Ascending aorta (tissue), 2 donors: ENCODE measurements at regions not wholly inside any gene's neighbourhood (a gene's known extent, or its start where the extent isn't known, plus 50 kb on each side); places are given as distances from the start of the nearest gene placed in this dataset.

Source experiments
- DNase-seq, 2 donors: peaks; one replicate each; pipeline ENCODE4 v3.0.0-alpha.2; 2019; ENCODE audit warnings: low spot score in 2 of 2
- H3K27ac ChIP-seq, 2 donors: fragments of 200-600 bp; sonication (generic); one replicate each; pipeline ENCODE4 v1.5.1; 2016 to 2017; ENCODE audit warnings: mild to moderate bottlenecking in 1 of 2
- H3K27me3 ChIP-seq: fragments of 200-600 bp; sonication (generic); one replicate; pipeline ENCODE4 v1.5.1; 2017
- H3K36me3 ChIP-seq, 2 donors: fragments of 200-600 bp; sonication (generic); one replicate each; pipeline ENCODE4 v1.5.1; 2016
- H3K4me1 ChIP-seq, 2 donors: fragments of 200-600 bp; sonication (generic); one replicate each; pipeline ENCODE4 v1.5.1; 2016 to 2017; ENCODE audit warnings: mild to moderate bottlenecking in 1 of 2
- H3K4me3 ChIP-seq, 2 donors: fragments of 200-600 bp; sonication (generic); one replicate each; pipeline ENCODE4 v1.5.1; 2016 to 2017; ENCODE audit warnings: mild to moderate bottlenecking in 1 of 2
- H3K9me3 ChIP-seq, 2 donors: fragments of 200-600 bp; sonication (generic); one replicate each; pipeline ENCODE4 v1.5.1; 2016
- intact Hi-C: fragments of 100-400 bp; cut with DNase I; formaldehyde crosslinking; loops from one replicate; pipeline ENCODE4 v1.15.1; 2023
- TF ChIP-seq, protein P1 (sequence below), 3 experiments: fragments of 200-600 bp in 2 of 3; fragments of 450-650 bp in 1 of 3; sonication (generic) in 2 of 3; IDR thresholded peaks; one replicate each; pipeline ENCODE4 v1.5.1; 2016 to 2019; ENCODE audit warnings: antibody characterized with exemption in 3 of 3, mild to moderate bottlenecking in 1 of 3, moderate library complexity in 1 of 3

DNA sequence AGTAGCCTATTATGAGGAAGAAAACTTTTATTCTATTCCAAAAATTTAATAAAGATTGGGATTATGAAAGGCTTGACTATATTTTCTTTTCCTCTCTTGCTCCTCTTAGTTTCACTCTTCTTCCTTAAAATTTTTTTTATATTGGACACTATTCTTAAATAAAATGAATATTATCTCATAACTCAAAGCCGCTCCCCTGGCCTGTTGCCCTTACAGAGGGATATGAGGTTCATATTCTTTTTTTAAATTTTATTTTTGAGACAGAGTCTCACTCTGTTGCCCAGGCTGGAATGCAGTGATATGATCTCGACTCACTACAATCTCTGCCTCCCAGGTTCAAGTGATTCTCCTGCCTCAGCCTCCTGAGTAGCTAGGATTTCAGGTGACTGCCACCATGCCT lies 106.8 kb upstream of the MPDZ start:
- TF ChIP-seq, protein P1, sequence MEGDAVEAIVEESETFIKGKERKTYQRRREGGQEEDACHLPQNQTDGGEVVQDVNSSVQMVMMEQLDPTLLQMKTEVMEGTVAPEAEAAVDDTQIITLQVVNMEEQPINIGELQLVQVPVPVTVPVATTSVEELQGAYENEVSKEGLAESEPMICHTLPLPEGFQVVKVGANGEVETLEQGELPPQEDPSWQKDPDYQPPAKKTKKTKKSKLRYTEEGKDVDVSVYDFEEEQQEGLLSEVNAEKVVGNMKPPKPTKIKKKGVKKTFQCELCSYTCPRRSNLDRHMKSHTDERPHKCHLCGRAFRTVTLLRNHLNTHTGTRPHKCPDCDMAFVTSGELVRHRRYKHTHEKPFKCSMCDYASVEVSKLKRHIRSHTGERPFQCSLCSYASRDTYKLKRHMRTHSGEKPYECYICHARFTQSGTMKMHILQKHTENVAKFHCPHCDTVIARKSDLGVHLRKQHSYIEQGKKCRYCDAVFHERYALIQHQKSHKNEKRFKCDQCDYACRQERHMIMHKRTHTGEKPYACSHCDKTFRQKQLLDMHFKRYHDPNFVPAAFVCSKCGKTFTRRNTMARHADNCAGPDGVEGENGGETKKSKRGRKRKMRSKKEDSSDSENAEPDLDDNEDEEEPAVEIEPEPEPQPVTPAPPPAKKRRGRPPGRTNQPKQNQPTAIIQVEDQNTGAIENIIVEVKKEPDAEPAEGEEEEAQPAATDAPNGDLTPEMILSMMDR (IDR thresholded peaks at IDR 0.05) = no peak
- H3K9me3 ChIP-seq = peaks cover 0 to 10% of the 10 kb centered on the region in 2 donors
- H3K4me1 ChIP-seq = peaks cover 0 to 5% of the 10 kb centered on the region in 2 donors
- H3K27me3 ChIP-seq = no peaks in the 10 kb centered on the region
- H3K27ac ChIP-seq = peak overlapping the region; percentile 38 to 63
- DNase-seq = no peak
- no peak overlapping the region for H3K4me3 ChIP-seq
- no peaks in the 10 kb centered on the region for H3K36me3 ChIP-seq
- intact Hi-C loops = no loop called here

DNA sequence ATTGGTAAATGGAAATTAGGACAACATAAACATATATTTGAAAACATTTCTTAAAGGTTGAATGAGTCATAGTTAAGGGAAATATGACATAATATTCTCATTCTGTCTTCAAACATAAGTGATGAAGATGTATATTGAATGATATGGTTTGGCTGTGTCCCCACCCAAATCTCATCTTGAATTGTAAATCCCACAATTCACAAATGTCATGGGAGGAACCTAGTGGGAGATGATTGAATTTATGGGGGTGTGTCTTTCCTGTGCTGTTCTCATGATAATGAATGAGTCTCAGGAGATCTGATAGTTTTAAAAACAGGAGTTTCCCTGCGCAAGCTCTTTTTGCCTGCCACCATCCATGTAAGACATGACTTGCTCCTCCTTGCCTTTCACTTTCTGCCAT lies 104.4 kb upstream of the MPDZ start:
- H3K4me1 ChIP-seq = peaks cover 0 to 5% of the 10 kb centered on the region in 2 donors
- DNase-seq = no peak
- no peaks in the 10 kb centered on the region for H3K36me3 ChIP-seq
- peaks cover 0 to 5% of the 10 kb centered on the region in 2 donors for H3K9me3 ChIP-seq
- H3K27me3 ChIP-seq = no peaks in the 10 kb centered on the region
- no peak overlapping the region for H3K4me3 ChIP-seq
- TF ChIP-seq, protein P1 (IDR thresholded peaks at IDR 0.05) = no peak
- no peak overlapping the region for H3K27ac ChIP-seq
- intact Hi-C loops = no loop called here

DNA sequence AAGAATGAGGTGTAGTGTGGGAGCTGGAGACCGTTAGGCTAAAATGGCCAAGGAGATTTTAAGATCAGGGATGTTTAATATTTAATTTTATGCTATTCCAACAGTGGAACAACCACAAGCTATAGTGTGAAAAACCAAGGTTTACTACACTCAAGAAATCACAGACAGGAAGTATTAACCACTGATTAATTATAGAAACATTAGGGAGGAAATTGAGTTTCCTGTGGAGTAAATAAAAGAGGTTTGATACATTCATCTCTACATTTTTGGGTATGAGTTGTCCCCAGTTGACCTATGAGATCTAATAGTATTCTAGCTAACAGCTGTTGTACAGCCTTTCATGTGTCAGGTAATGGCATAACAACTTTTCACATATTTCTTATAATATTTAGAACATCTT lies 103.7 kb upstream of the MPDZ start:
- TF ChIP-seq, protein P1 (IDR thresholded peaks at IDR 0.05) = no peak
- no peak for DNase-seq
- no peaks in the 10 kb centered on the region for H3K27me3 ChIP-seq
- peaks cover 0 to 5% of the 10 kb centered on the region in 2 donors for H3K9me3 ChIP-seq
- H3K27ac ChIP-seq = no peak overlapping the region
- no peaks in the 10 kb centered on the region for H3K36me3 ChIP-seq
- intact Hi-C loops = no loop called here
- H3K4me3 ChIP-seq = no peak overlapping the region
- H3K4me1 ChIP-seq = peaks cover 0 to 5% of the 10 kb centered on the region in 2 donors

- DNase-seq = no peak
- Histone ChIP-seq H3K4me1 (peaks cover 0 to 5% of the 10 kb centered on the region in 2 donors), H3K9me3 (peaks cover 0 to 5% of the 10 kb centered on the region in 2 donors), H3K4me3 (no peak overlapping the region), H3K27me3 (no peaks in the 10 kb centered on the region), H3K36me3 (no peaks in the 10 kb centered on the region), H3K27ac (no peak overlapping the region)
- intact Hi-C loops = no loop called here
- TF ChIP-seq, protein P1 (IDR thresholded peaks at IDR 0.05) = no peak
Observed at GRCh38 chr9:13382595-13382994, 103.1 kb upstream of the MPDZ start.

DNA sequence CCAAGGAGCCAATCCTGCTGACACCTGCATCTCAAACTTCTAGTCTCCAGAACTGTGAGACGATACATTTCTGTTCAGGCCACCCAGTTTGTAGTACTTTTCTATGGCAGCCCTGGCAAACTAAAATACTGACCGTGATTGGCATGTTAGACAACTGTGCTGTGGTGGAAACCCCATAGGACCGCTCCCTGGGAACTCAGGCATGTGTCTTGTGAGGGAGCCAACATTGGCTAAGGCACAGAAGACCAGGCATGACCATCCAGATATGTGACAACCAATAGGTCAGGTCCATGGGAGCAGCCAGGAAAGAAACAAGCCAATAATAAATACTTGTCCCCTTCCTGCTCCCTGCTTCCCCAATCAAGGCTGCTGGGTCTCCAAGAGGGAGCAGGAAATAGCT lies 101.4 kb upstream of the MPDZ start:
- DNase-seq = no peak
- intact Hi-C loops = no loop called here
- peaks cover 0 to 5% of the 10 kb centered on the region in 2 donors for H3K9me3 ChIP-seq

More for the DNA sequence above, 101.4 kb upstream of the MPDZ start:
- Histone ChIP-seq H3K27me3 (no peaks in the 10 kb centered on the region), H3K36me3 (no peaks in the 10 kb centered on the region), H3K4me1 (no peaks in the 10 kb centered on the region), H3K27ac (no peak overlapping the region), H3K4me3 (no peak overlapping the region)
- TF ChIP-seq, protein P1 (IDR thresholded peaks at IDR 0.05) = no peak
